A673 (cell line): ENCODE measurements at regions not wholly inside any gene's neighbourhood (a gene's known extent, or its start where the extent isn't known, plus 50 kb on each side); places are given as distances from the start of the nearest gene placed in this dataset.

Experiments
- BruUV-seq: library from RNA; stranded (reverse); fragments of 400-500 nt; replicated peaks from 2 replicates; lab custom pipeline; 2021; lab: Mats Ljungman, UMichigan
- CTCF ChIA-PET: fragments of 300-600 bp; sonication (Branson Sonifier 250); formaldehyde crosslinking; loops from one replicate; lab custom pipeline; 2022; ENCODE audit warnings: antibody characterized with exemption; lab: Charles Lee
- POLR2A ChIA-PET: fragments of 300-600 bp; sonication (Branson Sonifier 250); formaldehyde crosslinking; loops from one replicate; lab custom pipeline; 2022; ENCODE audit warnings: antibody characterized with exemption; ENCODE audit not compliant: low non-redundant PET; lab: Charles Lee
- DNase-seq: peaks from one replicate; pipeline ENCODE4 v3.0.0-alpha.2; 2015; ENCODE audit warnings: low spot score
- H3K27ac ChIP-seq: fragments of 200-600 bp; sonication (generic); 2 replicates; pipeline ENCODE4 v1.5.1; 2016; ENCODE audit warnings: mixed run types, low read depth, mild to moderate bottlenecking, mixed read lengths, antibody characterized with exemption, low read length; ENCODE audit not compliant: poor library complexity, severe bottlenecking
- H3K27me3 ChIP-seq: fragments of 200-600 bp; sonication (generic); replicated peaks from 2 replicates; pipeline ENCODE4 v1.6.1; 2017; ENCODE audit warnings: mixed run types, low read depth, mild to moderate bottlenecking, mixed read lengths, antibody characterized with exemption, low read length; ENCODE audit not compliant: insufficient read depth, poor library complexity
- H3K36me3 ChIP-seq: fragments of 200-600 bp; sonication (generic); 2 replicates; pipeline ENCODE4 v1.6.1; 2016; ENCODE audit warnings: mixed run types, mild to moderate bottlenecking, mixed read lengths, antibody characterized with exemption, low read length; ENCODE audit not compliant: insufficient read depth, poor library complexity, severe bottlenecking
- H3K4me1 ChIP-seq: fragments of 200-600 bp; sonication (generic); 2 replicates; pipeline ENCODE4 v1.6.1; 2017; ENCODE audit warnings: mixed run types, mild to moderate bottlenecking, mixed read lengths, antibody characterized with exemption, low read length; ENCODE audit not compliant: insufficient read depth, poor library complexity, severe bottlenecking
- H3K4me3 ChIP-seq: fragments of 200-600 bp; sonication (generic); 2 replicates; pipeline ENCODE4 v1.5.1; 2016; ENCODE audit warnings: low read depth, mixed run types, mild to moderate bottlenecking, mixed read lengths, low read length; ENCODE audit not compliant: poor library complexity, severe bottlenecking
- H3K9me3 ChIP-seq: fragments of 200-600 bp; sonication (generic); 2 replicates; pipeline ENCODE4 v1.6.1; 2016; ENCODE audit warnings: mixed run types, low read depth, mild to moderate bottlenecking, mixed read lengths, antibody characterized with exemption, low read length; ENCODE audit not compliant: poor library complexity, severe bottlenecking
- CTCF ChIP-seq: fragments of 300-800, 200-600 bp; sonication (generic); conservative IDR thresholded peaks from 2 replicates; pipeline ENCODE4 v1.5.1; 2017; ENCODE audit warnings: low read depth, mild to moderate bottlenecking, antibody characterized with exemption, low read length, moderate library complexity, mixed read lengths
- EZH2 ChIP-seq: fragments of 200-600 bp; sonication (generic); IDR thresholded peaks from 2 replicates; pipeline ENCODE4 v1.6.1; 2017; ENCODE audit warnings: borderline replicate concordance, low read depth, mild to moderate bottlenecking, mixed read lengths, antibody characterized with exemption, low read length; ENCODE audit not compliant: poor library complexity, severe bottlenecking
- intact Hi-C: fragments of 100-400 bp; cut with micrococcal nuclease; formaldehyde crosslinking; loops from one replicate; pipeline ENCODE4 v1.10.0; 2022; ENCODE audit not compliant: unreplicated experiment

- Histone ChIP-seq H3K36me3 (no peaks in the 10 kb centered on the region), H3K9me3 (no peaks in the 10 kb centered on the region), H3K27ac (no peak overlapping the region), H3K4me3 (no peak overlapping the region), H3K4me1 (no peaks in the 10 kb centered on the region), H3K27me3 (no peaks in the 10 kb centered on the region)
- ChIA-PET CTCF (no interaction called here), POLR2A (no interaction called here)
- DNase-seq = no peak
- BruUV-seq = no TSS peak
- TF ChIP-seq CTCF (no peak), EZH2 (no peak)
- intact Hi-C loops = no loop called here
These were observed 720.0 kb upstream of the API5 start for GRCh38 chr11:42591841-42592240.

GRCh38 chr11:42593441-42593840, 718.4 kb upstream of the API5 start:
- H3K9me3 ChIP-seq = no peaks in the 10 kb centered on the region
- no peaks in the 10 kb centered on the region for H3K36me3 ChIP-seq
- H3K27ac ChIP-seq = no peak overlapping the region
- H3K27me3 ChIP-seq = no peaks in the 10 kb centered on the region
- no peaks in the 10 kb centered on the region for H3K4me1 ChIP-seq
- intact Hi-C loops = no loop called here
- ChIA-PET CTCF (no interaction called here), POLR2A (no interaction called here)
- no TSS peak for BruUV-seq
- no peak for DNase-seq
- no peak overlapping the region for H3K4me3 ChIP-seq
- TF ChIP-seq CTCF = no peak
- TF ChIP-seq EZH2 = no peak

GRCh38 chr11:42595876-42596275, 715.9 kb upstream of the API5 start:
- Histone ChIP-seq H3K27me3 (no peaks in the 10 kb centered on the region), H3K4me3 (no peak overlapping the region)

More at GRCh38 chr11:42595876-42596275, 715.9 kb upstream of the API5 start:
- Histone ChIP-seq H3K36me3 (no peaks in the 10 kb centered on the region), H3K4me1 (no peaks in the 10 kb centered on the region), H3K27ac (no peak overlapping the region), H3K9me3 (no peaks in the 10 kb centered on the region)
- CTCF ChIA-PET = no interaction called here
- POLR2A ChIA-PET = no interaction called here
- BruUV-seq = no TSS peak
- no peak for DNase-seq
- intact Hi-C loops = no loop called here
- TF ChIP-seq CTCF (no peak), EZH2 (no peak)
